ENCODE measurements at regions not wholly inside any gene's neighbourhood (a gene's known extent, or its start where the extent isn't known, plus 50 kb on each side); places are given as distances from the start of the nearest gene placed in this dataset.

GRCh38 chr1:216793973-216794372 is 70.7 kb upstream of the ESRRG start:
- TF ChIP-seq SIX5 (IDR thresholded peaks at IDR 0.05; ENCODE audit: low read depth, low read length, severe bottlenecking), result no peak
- TF ChIP-seq EZH2 (IDR thresholded peaks at IDR 0.05; ENCODE audit: borderline replicate concordance, control insufficient read depth, low read depth, low read length), result no peak
- TF ChIP-seq SIN3A (IDR thresholded peaks at IDR 0.05; ENCODE audit: low read depth, low read length), result no peak

All from GM12878 (cell line).